Hepatocyte (in vitro differentiated cells): ENCODE measurements at regions not wholly inside any gene's neighbourhood (a gene's known extent, or its start where the extent isn't known, plus 50 kb on each side); places are given as distances from the start of the nearest gene placed in this dataset.

Experiments used
- CTCF ChIP-seq: fragments of 200-600 bp; sonication (generic); IDR thresholded peaks from 2 replicates; pipeline ENCODE4 v1.5.1; 2016; ENCODE audit warnings: antibody characterized with exemption, mild to moderate bottlenecking; ENCODE audit not compliant: poor library complexity
- EZH2 ChIP-seq: fragments of 200-600 bp; sonication (generic); IDR thresholded peaks from 2 replicates; pipeline ENCODE4 v1.6.1; 2016; ENCODE audit warnings: antibody characterized with exemption, mild to moderate bottlenecking, borderline replicate concordance
- EZH2phosphoT487 ChIP-seq: fragments of 200-600 bp; sonication (generic); IDR thresholded peaks from one replicate; pipeline ENCODE4 v1.6.1; 2018; ENCODE audit warnings: antibody characterized with exemption, mild to moderate bottlenecking, low read depth, moderate library complexity; ENCODE audit not compliant: unreplicated experiment, severe bottlenecking

GRCh38 chr7:47039904-47040303 is 542.0 kb downstream of the TNS3 start:
- TF ChIP-seq CTCF: no peak
- TF ChIP-seq EZH2: no peak
- TF ChIP-seq EZH2phosphoT487: no peak
